Left renal cortex interstitium (tissue), 4 donors: ENCODE measurements at regions not wholly inside any gene's neighbourhood (a gene's known extent, or its start where the extent isn't known, plus 50 kb on each side); places are given as distances from the start of the nearest gene placed in this dataset.

Experiments
- DNase-seq, 4 donors: peaks; one replicate each; pipeline ENCODE4 v3.0.0-alpha.2; 2013; ENCODE audit warnings: low read depth in 4 of 4, low spot score in 2 of 4, missing footprints in 1 of 4

GRCh38 chr2:195414537-195415100 is 242.4 kb upstream of the SLC39A10 start:
- DNase-seq = no peak

GRCh38 chr2:195413944-195414343 is 243.1 kb upstream of the SLC39A10 start:
- DNase-seq = no peak

GRCh38 chr2:195413422-195413821 is 243.6 kb upstream of the SLC39A10 start:
- DNase-seq = no peak

DNA sequence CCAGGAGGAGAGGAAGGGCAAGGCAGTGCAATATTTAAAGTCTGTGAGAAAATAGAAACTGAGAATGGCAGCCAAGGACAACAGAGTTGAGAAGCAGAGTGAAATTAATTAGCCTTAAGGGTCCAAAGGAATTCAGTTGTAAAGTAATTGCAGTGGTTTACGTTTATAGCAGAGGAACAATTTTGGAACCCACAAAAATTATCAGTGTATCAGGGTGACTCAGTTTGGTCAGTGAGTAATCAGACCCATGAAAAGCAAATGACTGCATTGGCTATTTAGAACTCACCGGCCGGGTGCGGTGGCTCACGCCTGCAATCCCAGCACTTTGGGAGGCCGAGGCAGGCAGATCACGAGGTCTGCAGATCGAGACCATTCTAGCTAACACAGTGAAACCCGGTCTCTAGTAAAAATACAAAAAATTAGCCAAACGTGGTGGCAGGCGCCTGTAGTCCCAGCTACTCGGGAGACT is 245.8 kb upstream of the SLC39A10 start:
- no peak for DNase-seq

- no peak for DNase-seq
Observed at GRCh38 chr2:195410074-195410671, 246.9 kb upstream of the SLC39A10 start.

GRCh38 chr2:195408811-195409210 is 248.2 kb upstream of the SLC39A10 start:
- DNase-seq = no peak

- DNase-seq = no peak
Observed at GRCh38 chr2:195408196-195408595, 248.8 kb upstream of the SLC39A10 start.

DNA sequence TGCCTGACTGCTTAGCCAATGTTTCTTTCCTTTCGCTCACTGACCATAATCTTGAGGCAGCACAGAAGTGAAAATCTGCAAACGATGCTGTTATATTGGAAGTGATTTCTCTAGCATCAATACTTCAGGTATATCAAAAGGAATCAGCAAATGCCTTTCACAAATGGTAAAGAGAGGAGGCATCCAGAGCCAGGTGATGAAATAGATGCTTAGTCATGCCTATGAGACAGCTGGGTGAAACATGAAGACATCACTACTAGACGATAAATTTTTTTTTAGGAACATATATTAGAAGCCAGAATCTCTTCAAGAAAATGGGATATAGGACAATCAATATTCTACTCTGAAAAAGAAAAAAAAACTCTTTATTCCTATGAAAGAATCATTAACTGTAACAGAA is 249.2 kb upstream of the SLC39A10 start:
- DNase-seq = no peak

DNA sequence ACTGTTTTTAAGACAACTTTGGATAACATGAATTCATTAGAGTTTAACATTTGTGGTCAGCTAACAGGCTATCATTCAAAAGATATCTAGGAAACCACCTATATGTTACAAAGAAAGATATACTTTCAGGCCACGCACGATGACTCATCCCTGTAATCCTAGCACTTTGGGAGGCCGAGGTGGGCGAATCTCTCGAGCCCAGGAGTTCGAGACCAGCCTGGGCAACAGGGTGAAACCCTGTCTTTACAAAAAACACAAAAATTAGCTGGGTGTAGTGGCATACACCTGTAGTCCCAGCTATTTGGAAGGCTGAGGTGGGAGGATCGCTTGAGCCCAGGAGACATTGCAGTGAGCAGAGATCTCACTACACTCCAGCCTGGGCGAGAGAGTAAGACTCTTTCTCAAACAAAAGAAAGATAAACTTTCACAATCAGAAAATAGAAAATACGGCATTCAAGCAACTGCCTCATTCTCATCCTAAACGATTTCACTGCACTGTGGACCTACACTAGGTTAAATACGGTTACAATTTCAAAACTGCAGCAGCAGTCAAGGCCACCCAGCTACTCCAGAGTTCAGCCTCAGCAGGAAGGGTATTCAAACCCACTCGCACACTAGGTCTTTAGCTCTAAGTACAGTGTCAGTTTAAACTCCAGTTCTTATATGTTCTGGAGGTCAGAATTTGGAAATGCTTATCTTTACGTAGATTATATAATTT is 250.0 kb upstream of the SLC39A10 start:
- no peak for DNase-seq

GRCh38 chr2:195404651-195405050 is 252.4 kb upstream of the SLC39A10 start:
- DNase-seq = no peak

GRCh38 chr2:195396479-195396878 is 260.5 kb upstream of the SLC39A10 start:
- no peak for DNase-seq

DNA sequence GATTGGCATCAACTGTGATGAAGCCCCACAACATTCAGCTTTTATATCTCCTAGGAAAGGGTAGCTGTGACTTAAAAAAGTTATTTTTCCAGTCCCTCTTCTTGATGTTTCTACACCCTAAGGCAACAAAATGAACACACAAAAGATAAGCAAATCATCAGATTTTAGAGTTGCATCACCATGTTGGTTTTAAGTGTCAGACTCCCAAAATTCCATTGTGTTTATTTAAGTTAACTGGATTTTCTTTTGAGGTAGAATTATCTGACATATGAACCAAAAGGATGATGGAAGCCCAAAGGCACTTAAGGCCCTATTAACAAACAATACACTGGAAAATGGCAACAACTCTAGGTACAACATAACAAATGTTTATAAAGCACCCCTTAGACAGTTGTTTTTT is 261.7 kb upstream of the SLC39A10 start:
- no peak for DNase-seq

GRCh38 chr2:195392446-195393336 is 264.3 kb upstream of the SLC39A10 start:
- DNase-seq = no peak

- DNase-seq = no peak
Observed at GRCh38 chr2:195390686-195391321, 266.2 kb upstream of the SLC39A10 start.

DNA sequence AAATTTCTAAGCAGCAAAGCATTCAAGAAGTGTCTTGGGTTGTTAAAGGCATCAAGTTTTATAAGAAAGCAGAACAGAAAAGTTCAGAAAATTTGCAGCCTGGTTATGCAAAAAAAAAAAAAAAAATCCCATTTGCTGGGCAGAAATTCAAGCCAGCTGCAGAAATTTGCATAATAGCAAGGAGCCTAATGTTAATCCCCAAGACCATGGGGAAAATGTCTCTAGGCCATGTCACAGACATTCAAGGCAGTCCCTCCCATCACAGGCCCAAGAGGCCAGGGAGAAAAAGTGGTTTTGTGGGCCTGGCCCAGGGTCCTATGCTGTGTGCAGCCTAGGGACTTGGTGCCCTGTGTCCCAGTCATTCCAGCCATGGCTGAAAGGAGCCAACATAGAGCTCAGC is 269.0 kb upstream of the SLC39A10 start:
- DNase-seq = no peak

- no peak for DNase-seq
Observed at GRCh38 chr2:195382186-195382585, 274.8 kb upstream of the SLC39A10 start.

DNA sequence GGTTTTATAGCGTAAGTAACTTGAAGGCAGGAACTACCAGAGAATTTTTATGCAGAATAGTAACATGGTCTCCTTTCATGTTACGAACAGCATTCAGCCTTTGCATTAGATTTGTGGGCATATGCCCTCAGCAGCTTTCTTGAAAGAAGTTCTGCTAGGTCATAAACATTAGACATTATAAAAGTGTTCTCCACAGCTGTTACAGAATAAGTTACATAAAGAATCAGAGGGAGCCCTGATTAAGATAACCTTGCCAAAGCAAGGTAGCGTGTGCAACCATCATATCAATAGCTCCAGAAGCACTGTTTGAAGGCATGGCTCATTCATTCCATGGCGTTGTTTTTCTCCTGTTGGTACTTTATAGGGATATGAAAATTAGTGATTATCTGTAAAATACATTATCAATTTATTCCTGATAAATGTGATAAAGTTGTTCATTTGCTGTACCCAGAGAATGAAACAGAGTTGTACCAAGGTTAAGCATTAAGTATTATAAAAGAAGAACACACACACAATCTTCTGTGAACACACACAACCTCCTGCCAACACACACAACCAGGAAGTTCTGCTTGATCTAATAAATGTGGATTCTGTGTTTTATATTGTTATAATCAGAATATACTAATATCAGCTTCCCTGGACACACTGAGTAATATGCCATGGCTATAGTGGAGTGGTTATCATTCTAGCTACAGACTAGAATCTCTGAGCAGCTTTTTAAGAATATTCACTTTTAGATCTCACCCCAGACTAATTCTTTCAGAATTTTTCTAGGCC is 286.7 kb upstream of the SLC39A10 start:
- DNase-seq = no peak

GRCh38 chr2:195369218-195369587 is 287.8 kb upstream of the SLC39A10 start:
- no peak for DNase-seq

GRCh38 chr2:195368249-195369217 is 288.5 kb upstream of the SLC39A10 start:
- no peak for DNase-seq
